ENCODE measurements at regions not wholly inside any gene's neighbourhood (a gene's known extent, or its start where the extent isn't known, plus 50 kb on each side); places are given as distances from the start of the nearest gene placed in this dataset.

- TF ChIP-seq CTCF (IDR thresholded peaks at IDR 0.05) = no peak
- no peak for TF ChIP-seq POLR2A (IDR thresholded peaks at IDR 0.05)
Observed at GRCh38 chr2:160925956-160926355, 234.3 kb upstream of the TANK start.

Measured in esophagus squamous epithelium (tissue), 4 donors.